Ovary (tissue), 3 donors: ENCODE measurements at regions not wholly inside any gene's neighbourhood (a gene's known extent, or its start where the extent isn't known, plus 50 kb on each side); places are given as distances from the start of the nearest gene placed in this dataset.

Experiments used
- EP300 ChIP-seq: sonication (generic); formaldehyde crosslinking; IDR thresholded peaks from one replicate; pipeline ENCODE4 v1.6.1; 2017; ENCODE audit warnings: antibody characterized with exemption
- POLR2A ChIP-seq: fragments of 450-650 bp; IDR thresholded peaks from one replicate; pipeline ENCODE4 v1.6.1; 2017; ENCODE audit warnings: antibody characterized with exemption, mild to moderate bottlenecking, moderate library complexity
- TF ChIP-seq, protein P1 (sequence below), 3 donors: fragments of 450-650 bp in 2 of 3; fragments of 200-600 bp in 1 of 3; IDR thresholded peaks; one replicate each; pipeline versions ENCODE4 v1.5.1 to v1.8.0; 2016 to 2022; ENCODE audit warnings: antibody characterized with exemption in 3 of 3, mild to moderate bottlenecking in 1 of 3
- donor health status: DM: no; HTN: no; CAD: no.

GRCh38 chr7:119944601-119944972, 328.4 kb upstream of the KCND2 start:
- TF ChIP-seq, protein P1, sequence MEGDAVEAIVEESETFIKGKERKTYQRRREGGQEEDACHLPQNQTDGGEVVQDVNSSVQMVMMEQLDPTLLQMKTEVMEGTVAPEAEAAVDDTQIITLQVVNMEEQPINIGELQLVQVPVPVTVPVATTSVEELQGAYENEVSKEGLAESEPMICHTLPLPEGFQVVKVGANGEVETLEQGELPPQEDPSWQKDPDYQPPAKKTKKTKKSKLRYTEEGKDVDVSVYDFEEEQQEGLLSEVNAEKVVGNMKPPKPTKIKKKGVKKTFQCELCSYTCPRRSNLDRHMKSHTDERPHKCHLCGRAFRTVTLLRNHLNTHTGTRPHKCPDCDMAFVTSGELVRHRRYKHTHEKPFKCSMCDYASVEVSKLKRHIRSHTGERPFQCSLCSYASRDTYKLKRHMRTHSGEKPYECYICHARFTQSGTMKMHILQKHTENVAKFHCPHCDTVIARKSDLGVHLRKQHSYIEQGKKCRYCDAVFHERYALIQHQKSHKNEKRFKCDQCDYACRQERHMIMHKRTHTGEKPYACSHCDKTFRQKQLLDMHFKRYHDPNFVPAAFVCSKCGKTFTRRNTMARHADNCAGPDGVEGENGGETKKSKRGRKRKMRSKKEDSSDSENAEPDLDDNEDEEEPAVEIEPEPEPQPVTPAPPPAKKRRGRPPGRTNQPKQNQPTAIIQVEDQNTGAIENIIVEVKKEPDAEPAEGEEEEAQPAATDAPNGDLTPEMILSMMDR (IDR thresholded peaks at IDR 0.05), result no peak
- no peak for TF ChIP-seq POLR2A
- no peak for TF ChIP-seq EP300
